SK-N-SH (cell line): ENCODE measurements at regions not wholly inside any gene's neighbourhood (a gene's known extent, or its start where the extent isn't known, plus 50 kb on each side); places are given as distances from the start of the nearest gene placed in this dataset.

ENCODE experiments used
- CTCF ChIA-PET: fragments of 300-600, 350-600 bp; formaldehyde crosslinking; extraction: SDS; loops from one replicate; lab custom pipeline; 2021; lab: Yijun Ruan, JAX
- POLR2A ChIA-PET: fragments of 350-600 bp; sonication (Branson Sonifier 250); formaldehyde crosslinking; extraction: SDS; loops from one replicate; lab custom pipeline; 2020; ENCODE audit warnings: antibody characterized with exemption, inconsistent platforms; lab: Yijun Ruan, JAX
- DNase-seq: peaks from one replicate; pipeline ENCODE4 v3.0.0; 2012
- H2AFZ ChIP-seq: fragments of 200-600 bp; sonication (generic); 2 replicates; pipeline ENCODE4 v1.8.1; 2016; ENCODE audit warnings: antibody characterized with exemption, mild to moderate bottlenecking, low read depth
- H3F3A ChIP-seq: fragments of 200-600 bp; sonication (generic); replicated peaks from 2 replicates; pipeline ENCODE3; 2016; ENCODE audit warnings: antibody characterized with exemption, mild to moderate bottlenecking; ENCODE audit not compliant: insufficient read depth
- H3K27ac ChIP-seq, 2 experiments: fragments of 200-500 bp in 1 of 2; fragments of 200-600 bp in 1 of 2; sonication (Bioruptor generic) in 1 of 2; sonication (generic), shearing (Covaris generic) in 1 of 2; 2 replicates each; pipeline versions ENCODE4 v1.5.1 to v1.6.1; 2014 to 2016; ENCODE audit warnings: low read depth in 2 of 2, inconsistent platforms in 1 of 2, low read length in 1 of 2, mild to moderate bottlenecking in 1 of 2, mixed read lengths in 1 of 2
- H3K27me3 ChIP-seq: fragments of 200-600 bp; sonication (generic), shearing (Covaris generic); 2 replicates; pipeline ENCODE4 v1.6.1; 2016; ENCODE audit warnings: mixed run types; ENCODE audit not compliant: insufficient read depth
- H3K36me3 ChIP-seq, 2 experiments: fragments of 200-500 bp in 1 of 2; fragments of 200-600 bp in 1 of 2; sonication (Bioruptor generic) in 1 of 2; sonication (generic) in 1 of 2; replicated peaks in 1 of 2; 2 replicates each; pipeline versions ENCODE3 to v1.5.1; 2014 to 2016; ENCODE audit warnings: low read length in 1 of 2, mild to moderate bottlenecking in 1 of 2; ENCODE audit not compliant: insufficient read depth in 2 of 2, control insufficient read depth in 1 of 2
- H3K4me1 ChIP-seq, 2 experiments: fragments of 200-500 bp in 1 of 2; fragments of 200-600 bp in 1 of 2; sonication (Bioruptor generic) in 1 of 2; sonication (generic), shearing (Covaris generic) in 1 of 2; 2 replicates each; pipeline versions ENCODE4 v1.5.1 to v1.6.1; 2014 to 2016; ENCODE audit warnings: low read depth in 1 of 2, low read length in 1 of 2, mixed run types in 1 of 2; ENCODE audit not compliant: insufficient read depth in 2 of 2, control insufficient read depth in 1 of 2
- H3K4me2 ChIP-seq: fragments of 200-600 bp; sonication (generic), shearing (Covaris generic); 2 replicates; pipeline ENCODE4 v1.6.1; 2017; ENCODE audit warnings: mixed run types
- H3K4me3 ChIP-seq, 2 experiments: fragments of 200-500 bp in 1 of 2; fragments of 200-600 bp in 1 of 2; sonication (Bioruptor generic) in 1 of 2; sonication (generic), shearing (Covaris generic) in 1 of 2; 2 replicates each; pipeline versions ENCODE4 v1.5.1 to v1.8.1; 2014 to 2016; ENCODE audit warnings: low read depth in 2 of 2, inconsistent platforms in 1 of 2, low read length in 1 of 2, mild to moderate bottlenecking in 1 of 2, mixed read lengths in 1 of 2, moderate library complexity in 1 of 2
- H3K79me2 ChIP-seq: fragments of 200-600 bp; sonication (generic); 2 replicates; pipeline ENCODE4 v1.8.1; 2017; ENCODE audit warnings: mild to moderate bottlenecking; ENCODE audit not compliant: insufficient read depth
- H3K9ac ChIP-seq: fragments of 200-600 bp; sonication (generic); 2 replicates; pipeline ENCODE4 v1.6.1; 2017; ENCODE audit warnings: mixed run types
- H3K9me2 ChIP-seq: fragments of 200-600 bp; sonication (generic); 2 replicates; pipeline ENCODE4 v1.6.1; 2017; ENCODE audit warnings: mixed run types
- H3K9me3 ChIP-seq: fragments of 200-600 bp; sonication (generic); 2 replicates; pipeline ENCODE4 v1.6.1; 2017; ENCODE audit warnings: mixed run types, mild to moderate bottlenecking, moderate library complexity
- H4K20me1 ChIP-seq: fragments of 200-600 bp; sonication (generic); 2 replicates; pipeline ENCODE4 v1.6.1; 2017; ENCODE audit warnings: mild to moderate bottlenecking, mixed run types; ENCODE audit not compliant: insufficient read depth
- CHD2 ChIP-seq: fragments of 150-350 bp; IDR thresholded peaks from 2 replicates; pipeline ENCODE4 v1.6.1; 2018; ENCODE audit warnings: low read length; ENCODE audit not compliant: partially characterized antibody
- CTCF ChIP-seq: fragments of 200-600 bp; sonication (generic); IDR thresholded peaks from 2 replicates; pipeline ENCODE4 v1.6.1; 2017; ENCODE audit warnings: antibody characterized with exemption, mild to moderate bottlenecking, moderate library complexity
- EZH2phosphoT487 ChIP-seq: fragments of 200-600 bp; sonication (generic); IDR thresholded peaks from 2 replicates; pipeline ENCODE4 v1.6.1; 2017; ENCODE audit warnings: low read depth, mixed run types, mild to moderate bottlenecking, antibody characterized with exemption, moderate library complexity, borderline replicate concordance
- FOXM1 ChIP-seq: IDR thresholded peaks from 2 replicates; pipeline ENCODE4 v1.4.0; 2012; ENCODE audit warnings: low read depth, mild to moderate bottlenecking
- GABPA ChIP-seq: IDR thresholded peaks from 2 replicates; pipeline ENCODE4 v1.4.0; 2012; ENCODE audit warnings: low read depth, mild to moderate bottlenecking
- GATA2 ChIP-seq: sonication (generic); formaldehyde crosslinking; IDR thresholded peaks from 2 replicates; pipeline ENCODE4 v1.5.0; 2020; ENCODE audit warnings: mild to moderate bottlenecking, missing genetic modification reagents
- IRF3 ChIP-seq: fragments of 150-350 bp; IDR thresholded peaks from 2 replicates; pipeline ENCODE4 v1.6.1; 2016; ENCODE audit warnings: mild to moderate bottlenecking, low read depth, low read length
- POLR2AphosphoS5 ChIP-seq: IDR thresholded peaks from 2 replicates; pipeline ENCODE4 v1.6.1; 2012; ENCODE audit warnings: low read depth, low read length
- RAD21 ChIP-seq: IDR thresholded peaks from 2 replicates; pipeline ENCODE4 v1.6.1; 2012; ENCODE audit warnings: mild to moderate bottlenecking, low read length
- REST ChIP-seq: IDR thresholded peaks from 2 replicates; pipeline ENCODE4 v1.6.1; 2012; ENCODE audit warnings: mild to moderate bottlenecking, low read depth, low read length, moderate library complexity
- SMC3 ChIP-seq: IDR thresholded peaks from 2 replicates; pipeline ENCODE4 v1.6.1; 2012; ENCODE audit warnings: low read depth, low read length, improper control_type of control experiment
- USF2 ChIP-seq: fragments of 150-350 bp; IDR thresholded peaks from 2 replicates; pipeline ENCODE4 v1.6.1; 2017; ENCODE audit warnings: antibody characterized with exemption, low read length, low read depth, borderline replicate concordance
- ZBTB33 ChIP-seq: IDR thresholded peaks from 2 replicates; pipeline ENCODE4 v1.4.0; 2012; ENCODE audit warnings: low read depth, borderline replicate concordance
- WGBS: methylation state at CpG from one replicate; pipeline ENCODE4 v1.1.6; 2017; ENCODE audit warnings: low lambda C conversion rate; 5-methylcytosine and 5-hydroxymethylcytosine counted together
- TF ChIP-seq, protein P1 (sequence below): IDR thresholded peaks from 2 replicates; pipeline ENCODE4 v1.4.0; 2012; ENCODE audit warnings: low read depth, borderline replicate concordance

- CTCF ChIA-PET = interaction anchor here (1.0 kb wide), 1 partner anchor 310 kb away, joined by 4 read pairs; the partner anchor contains the start of gene PDE5A
- WGBS = 43% methylated on average over 6 of the region's 6 CpGs
- Histone ChIP-seq H3K9me3 (no peaks in the 10 kb centered on the region), H2AFZ (no peak overlapping the region), H3K36me3 (no peaks in the 10 kb centered on the region), H3K27ac (no peak overlapping the region), H3K4me2 (no peak overlapping the region), H3K79me2 (no peaks in the 10 kb centered on the region), H3K9ac (no peak overlapping the region), H3F3A (no peaks in the 10 kb centered on the region), H3K4me3 (no peak overlapping the region), H3K9me2 (no peaks in the 10 kb centered on the region), H3K27me3 (no peaks in the 10 kb centered on the region), H3K4me1 (peaks cover 0 to 3% of the 10 kb centered on the region in 2 experiments; a peak in 1 of 4 replicates), H4K20me1 (no peaks in the 10 kb centered on the region)
- DNase-seq = no peak
- POLR2A ChIA-PET = no interaction called here
- TF ChIP-seq REST (no peak), SMC3 (no peak), CTCF (no peak)
These were observed 127.3 kb downstream of the MAD2L1 start for GRCh38 chr4:119939071-119939995.

GRCh38 chr4:119937746-119938145 lies 128.9 kb downstream of the MAD2L1 start:
- no peak for DNase-seq
- Histone ChIP-seq H3K9me2 (no peaks in the 10 kb centered on the region), H3K36me3 (no peaks in the 10 kb centered on the region), H3K27ac (no peak overlapping the region), H4K20me1 (no peaks in the 10 kb centered on the region), H3K79me2 (no peaks in the 10 kb centered on the region), H3K27me3 (no peaks in the 10 kb centered on the region), H3K4me3 (no peak overlapping the region), H3F3A (no peaks in the 10 kb centered on the region), H3K4me2 (no peak overlapping the region), H2AFZ (no peak overlapping the region), H3K4me1 (peaks cover 0 to 3% of the 10 kb centered on the region in 2 experiments; a peak in 1 of 4 replicates), H3K9me3 (no peaks in the 10 kb centered on the region), H3K9ac (no peak overlapping the region)
- POLR2A ChIA-PET = no interaction called here
- CTCF ChIA-PET = interaction anchor here (1.4 kb wide), 2 partner anchors 309 to 311 kb away, joined by 3 to 4 read pairs; partner anchors contain the start of gene PDE5A
- TF ChIP-seq SMC3 (no peak), FOXM1 (no peak), IRF3 (no peak), EZH2phosphoT487 (no peak), GABPA (no peak), USF2 (no peak), GATA2 (no peak; the same call in 1 of the 2 replicates), CHD2 (no peak), ZBTB33 (no peak), RAD21 (no peak), POLR2AphosphoS5 (no peak)
- TF ChIP-seq, protein P1, sequence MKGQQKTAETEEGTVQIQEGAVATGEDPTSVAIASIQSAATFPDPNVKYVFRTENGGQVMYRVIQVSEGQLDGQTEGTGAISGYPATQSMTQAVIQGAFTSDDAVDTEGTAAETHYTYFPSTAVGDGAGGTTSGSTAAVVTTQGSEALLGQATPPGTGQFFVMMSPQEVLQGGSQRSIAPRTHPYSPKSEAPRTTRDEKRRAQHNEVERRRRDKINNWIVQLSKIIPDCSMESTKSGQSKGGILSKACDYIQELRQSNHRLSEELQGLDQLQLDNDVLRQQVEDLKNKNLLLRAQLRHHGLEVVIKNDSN = no peak
